ENCODE measurements at regions not wholly inside any gene's neighbourhood (a gene's known extent, or its start where the extent isn't known, plus 50 kb on each side); places are given as distances from the start of the nearest gene placed in this dataset.

DNA sequence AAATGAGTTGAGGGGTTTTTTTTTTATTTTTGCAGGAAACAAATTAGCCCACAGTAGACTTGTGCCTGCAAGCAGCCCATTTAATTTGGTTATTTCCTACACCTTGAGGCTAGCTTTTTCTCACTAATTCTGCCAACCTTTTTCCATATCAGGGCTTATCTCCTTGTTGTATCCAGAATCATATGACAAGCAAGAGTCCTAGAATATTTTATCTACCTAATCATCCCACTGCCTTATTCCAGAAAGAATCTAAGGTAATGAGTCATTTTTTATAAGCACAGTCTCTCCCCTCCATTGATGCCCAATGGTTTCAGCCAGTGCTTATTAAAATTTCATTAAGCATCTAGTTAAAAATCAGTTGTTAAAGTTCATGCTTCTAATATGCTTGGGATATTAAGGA lies 324.1 kb downstream of the BARHL2 start:
- Histone ChIP-seq H2BK120ac (ENCODE audit: low read depth, low read length) (no peak overlapping the region), H4K8ac (ENCODE audit: low read depth, low read length) (no peak overlapping the region), H3K14ac (ENCODE audit: low read length) (no peak overlapping the region), H3K4me2 (ENCODE audit: insufficient read depth, low read length, poor library complexity, severe bottlenecking) (no peak overlapping the region), H2AK5ac (ENCODE audit: low read depth, low read length) (no peak overlapping the region), H3K9ac (ENCODE audit: low read depth, low read length, poor library complexity) (no peak overlapping the region), H3K27me3 (ENCODE audit: control insufficient read depth in 3 of 3, insufficient read depth in 3 of 3, low read depth in 1 of 3, low read length in 3 of 3) (no peaks in the 10 kb centered on the region), H3K23ac (ENCODE audit: low read depth, low read length, poor library complexity) (no peak overlapping the region), H3K18ac (ENCODE audit: low read length) (no peak overlapping the region), H3K4ac (ENCODE audit: low read length) (no peak overlapping the region), H2BK5ac (ENCODE audit: low read length) (no peak overlapping the region), H3K27ac (replicated peaks; ENCODE audit: low read length) (no peak overlapping the region), H2BK15ac (ENCODE audit: low read length) (no peak overlapping the region), H3K4me1 (ENCODE audit: control insufficient read depth in 2 of 2, insufficient read depth in 1 of 2, low read depth in 1 of 2, low read length in 2 of 2) (peaks cover 0 to 5% of the 10 kb centered on the region in 2 donors), H3K79me1 (ENCODE audit: low read depth, low read length) (no peaks in the 10 kb centered on the region), H4K91ac (ENCODE audit: low read depth, low read length, poor library complexity) (no peak overlapping the region), H3K36me3 (replicated peaks in 1 of 2; ENCODE audit: control insufficient read depth in 2 of 2, insufficient read depth in 2 of 2, low read length in 2 of 2) (no peaks in the 10 kb centered on the region), H3K4me3 (ENCODE audit: low read length in 2 of 2) (no peak overlapping the region), H2BK12ac (ENCODE audit: low read length) (no peak overlapping the region), H3K9me3 (replicated peaks in 1 of 2; ENCODE audit: control insufficient read depth in 2 of 2, insufficient read depth in 1 of 2, low read depth in 1 of 2, low read length in 2 of 2) (no peaks in the 10 kb centered on the region), H2AFZ (ENCODE audit: low read length) (no peak overlapping the region)
- DNase-seq (ENCODE audit: low spot score): no peak

DNA sequence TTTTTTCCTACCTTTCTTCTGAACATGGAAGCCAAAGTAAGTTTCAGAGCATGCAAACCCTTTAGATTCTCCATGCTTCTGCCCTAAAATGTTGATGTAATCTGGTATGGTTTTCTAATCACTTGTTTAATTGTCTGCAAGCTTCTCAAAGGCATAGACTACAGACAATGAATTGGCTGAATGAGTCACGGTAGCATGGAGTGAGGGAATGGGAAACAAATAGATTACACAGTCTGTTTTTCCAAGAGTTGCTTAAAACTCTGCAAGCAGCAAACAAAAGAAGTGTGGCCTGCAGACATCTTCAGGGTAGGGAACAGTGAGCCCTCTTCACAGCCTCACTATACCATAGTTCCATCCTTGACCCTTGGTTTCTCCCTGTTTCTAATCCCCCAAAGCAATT lies 326.0 kb downstream of the BARHL2 start:
- Histone ChIP-seq H3K4me2 (ENCODE audit: insufficient read depth, low read length, poor library complexity, severe bottlenecking) (no peak overlapping the region), H2AK5ac (ENCODE audit: low read depth, low read length) (no peak overlapping the region), H3K27me3 (ENCODE audit: control insufficient read depth in 3 of 3, insufficient read depth in 3 of 3, low read depth in 1 of 3, low read length in 3 of 3) (no peaks in the 10 kb centered on the region), H4K8ac (ENCODE audit: low read depth, low read length) (no peak overlapping the region), H2BK5ac (ENCODE audit: low read length) (no peak overlapping the region), H4K91ac (ENCODE audit: low read depth, low read length, poor library complexity) (no peak overlapping the region), H3K23ac (ENCODE audit: low read depth, low read length, poor library complexity) (no peak overlapping the region), H3K79me1 (ENCODE audit: low read depth, low read length) (no peaks in the 10 kb centered on the region), H3K9me3 (replicated peaks in 1 of 2; ENCODE audit: control insufficient read depth in 2 of 2, insufficient read depth in 1 of 2, low read depth in 1 of 2, low read length in 2 of 2) (no peaks in the 10 kb centered on the region), H3K4me3 (ENCODE audit: low read length in 2 of 2) (no peak overlapping the region), H2BK12ac (ENCODE audit: low read length) (no peak overlapping the region), H2BK120ac (ENCODE audit: low read depth, low read length) (no peak overlapping the region), H3K4me1 (ENCODE audit: control insufficient read depth in 2 of 2, insufficient read depth in 1 of 2, low read depth in 1 of 2, low read length in 2 of 2) (peaks cover 0 to 10% of the 10 kb centered on the region in 2 donors), H3K27ac (replicated peaks; ENCODE audit: low read length) (no peak overlapping the region), H3K14ac (ENCODE audit: low read length) (no peak overlapping the region), H3K36me3 (replicated peaks in 1 of 2; ENCODE audit: control insufficient read depth in 2 of 2, insufficient read depth in 2 of 2, low read length in 2 of 2) (no peaks in the 10 kb centered on the region), H3K9ac (ENCODE audit: low read depth, low read length, poor library complexity) (no peak overlapping the region), H3K4ac (ENCODE audit: low read length) (no peak overlapping the region), H3K18ac (ENCODE audit: low read length) (no peak overlapping the region), H2AFZ (ENCODE audit: low read length) (peak overlapping the region; percentile 39), H2BK15ac (ENCODE audit: low read length) (no peak overlapping the region)
- DNase-seq (ENCODE audit: low spot score): peak; percentile 37
- WGBS, 2 donors (ENCODE audit: extremely low coverage in 2 of 2, insufficient read length in 2 of 2, insufficient replicate concordance in 1 of 2): no CpG with 5 or more reads among the region's 1 CpG

DNA sequence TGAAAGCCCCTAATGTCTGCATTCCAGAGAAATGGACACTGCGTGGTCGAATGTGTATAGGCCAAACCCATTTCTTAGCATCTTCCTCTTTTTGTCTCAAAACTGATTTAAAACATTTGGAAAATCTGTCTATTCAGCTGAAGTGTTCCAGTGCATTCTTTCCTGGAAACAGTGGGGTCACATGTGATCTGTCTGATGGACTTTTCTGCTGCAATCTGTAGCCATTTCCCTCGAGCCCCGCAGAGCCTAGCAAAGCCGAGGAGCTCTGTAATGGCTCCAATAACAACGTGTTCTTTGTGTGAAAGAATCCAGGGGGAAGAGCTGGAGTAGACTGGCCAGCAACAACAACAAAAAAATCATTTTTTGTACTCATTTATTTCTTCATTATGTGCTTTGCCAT lies 329.3 kb downstream of the BARHL2 start:
- Histone ChIP-seq H3K14ac (ENCODE audit: low read length) (no peak overlapping the region), H3K4me3 (ENCODE audit: low read length in 2 of 2) (no peak overlapping the region), H2BK15ac (ENCODE audit: low read length) (no peak overlapping the region), H2BK5ac (ENCODE audit: low read length) (no peak overlapping the region), H3K18ac (ENCODE audit: low read length) (no peak overlapping the region), H3K27ac (replicated peaks; ENCODE audit: low read length) (peak overlapping the region; percentile 45), H4K8ac (ENCODE audit: low read depth, low read length) (no peak overlapping the region), H3K9ac (ENCODE audit: low read depth, low read length, poor library complexity) (no peak overlapping the region), H2AK5ac (ENCODE audit: low read depth, low read length) (no peak overlapping the region), H2BK12ac (ENCODE audit: low read length) (no peak overlapping the region), H3K27me3 (ENCODE audit: control insufficient read depth in 3 of 3, insufficient read depth in 3 of 3, low read depth in 1 of 3, low read length in 3 of 3) (no peaks in the 10 kb centered on the region), H3K79me1 (ENCODE audit: low read depth, low read length) (no peaks in the 10 kb centered on the region), H2BK120ac (ENCODE audit: low read depth, low read length) (no peak overlapping the region), H3K23ac (ENCODE audit: low read depth, low read length, poor library complexity) (no peak overlapping the region), H3K4ac (ENCODE audit: low read length) (no peak overlapping the region), H3K4me1 (ENCODE audit: control insufficient read depth in 2 of 2, insufficient read depth in 1 of 2, low read depth in 1 of 2, low read length in 2 of 2) (peaks cover 0 to 10% of the 10 kb centered on the region in 2 donors), H3K36me3 (replicated peaks in 1 of 2; ENCODE audit: control insufficient read depth in 2 of 2, insufficient read depth in 2 of 2, low read length in 2 of 2) (no peaks in the 10 kb centered on the region), H4K91ac (ENCODE audit: low read depth, low read length, poor library complexity) (no peak overlapping the region), H3K9me3 (replicated peaks in 1 of 2; ENCODE audit: control insufficient read depth in 2 of 2, insufficient read depth in 1 of 2, low read depth in 1 of 2, low read length in 2 of 2) (no peaks in the 10 kb centered on the region), H3K4me2 (ENCODE audit: insufficient read depth, low read length, poor library complexity, severe bottlenecking) (no peak overlapping the region), H2AFZ (ENCODE audit: low read length) (peak overlapping the region; percentile 69)
- DNase-seq (ENCODE audit: low spot score): peak; percentile 26
- no CpG with 5 or more reads among the region's 6 CpGs for WGBS, 2 donors (ENCODE audit: extremely low coverage in 2 of 2, insufficient read length in 2 of 2, insufficient replicate concordance in 1 of 2)

DNA sequence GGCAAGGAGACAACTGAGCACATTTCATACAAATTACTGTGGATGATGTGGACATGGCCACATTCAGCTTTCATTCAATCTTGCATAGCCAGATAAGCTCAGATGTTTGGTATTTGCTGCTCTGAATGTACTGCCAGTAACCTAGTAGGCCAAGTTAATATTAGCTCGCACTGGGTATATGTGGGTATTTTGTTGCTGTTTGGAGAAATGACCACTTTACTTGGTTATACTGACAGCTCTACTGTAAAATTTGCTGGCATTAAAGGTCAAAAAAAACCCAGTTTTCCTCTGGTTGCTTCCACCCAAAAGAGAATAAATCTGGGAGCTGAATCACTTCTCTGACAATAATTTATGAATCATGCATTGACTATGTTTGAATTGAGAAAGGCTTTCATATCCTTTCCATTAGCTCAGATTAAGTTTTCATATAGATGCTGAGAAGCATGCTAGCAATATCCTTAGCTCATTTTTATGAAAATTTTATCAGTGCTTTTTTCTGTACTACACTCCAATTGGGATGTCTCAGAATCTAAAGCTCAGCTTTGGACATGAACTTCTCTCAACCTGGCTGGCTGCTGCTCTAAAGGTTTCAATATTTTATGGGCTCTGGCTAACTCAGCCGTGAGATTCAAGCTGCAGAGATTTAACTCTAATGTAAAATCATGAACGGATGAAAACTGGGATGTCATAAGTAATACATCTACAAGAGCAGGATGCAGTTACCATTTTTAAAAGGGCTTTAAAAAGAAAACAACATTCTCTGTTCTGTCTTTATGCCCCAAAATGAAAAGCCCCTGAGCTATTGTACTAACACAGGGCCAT lies 330.0 kb downstream of the BARHL2 start:
- Histone ChIP-seq H3K4me1 (ENCODE audit: control insufficient read depth in 2 of 2, insufficient read depth in 1 of 2, low read depth in 1 of 2, low read length in 2 of 2) (peaks cover 0 to 10% of the 10 kb centered on the region in 2 donors), H3K18ac (ENCODE audit: low read length) (no peak overlapping the region), H4K91ac (ENCODE audit: low read depth, low read length, poor library complexity) (no peak overlapping the region), H2BK120ac (ENCODE audit: low read depth, low read length) (no peak overlapping the region), H2AFZ (ENCODE audit: low read length) (peak overlapping the region; percentile 69), H3K9ac (ENCODE audit: low read depth, low read length, poor library complexity) (no peak overlapping the region), H2AK5ac (ENCODE audit: low read depth, low read length) (no peak overlapping the region), H3K36me3 (replicated peaks in 1 of 2; ENCODE audit: control insufficient read depth in 2 of 2, insufficient read depth in 2 of 2, low read length in 2 of 2) (no peaks in the 10 kb centered on the region), H4K8ac (ENCODE audit: low read depth, low read length) (no peak overlapping the region), H2BK12ac (ENCODE audit: low read length) (no peak overlapping the region), H3K23ac (ENCODE audit: low read depth, low read length, poor library complexity) (no peak overlapping the region), H3K4ac (ENCODE audit: low read length) (no peak overlapping the region), H3K27ac (replicated peaks; ENCODE audit: low read length) (peak overlapping the region; percentile 45), H3K14ac (ENCODE audit: low read length) (no peak overlapping the region), H3K79me1 (ENCODE audit: low read depth, low read length) (no peaks in the 10 kb centered on the region), H3K4me2 (ENCODE audit: insufficient read depth, low read length, poor library complexity, severe bottlenecking) (no peak overlapping the region), H3K27me3 (ENCODE audit: control insufficient read depth in 3 of 3, insufficient read depth in 3 of 3, low read depth in 1 of 3, low read length in 3 of 3) (no peaks in the 10 kb centered on the region), H3K4me3 (ENCODE audit: low read length in 2 of 2) (no peak overlapping the region), H2BK5ac (ENCODE audit: low read length) (no peak overlapping the region), H3K9me3 (replicated peaks in 1 of 2; ENCODE audit: control insufficient read depth in 2 of 2, insufficient read depth in 1 of 2, low read depth in 1 of 2, low read length in 2 of 2) (no peaks in the 10 kb centered on the region), H2BK15ac (ENCODE audit: low read length) (no peak overlapping the region)
- WGBS, 2 donors (ENCODE audit: extremely low coverage in 2 of 2, insufficient read length in 2 of 2, insufficient replicate concordance in 1 of 2): no CpG with 5 or more reads among the region's 3 CpGs
- DNase-seq (ENCODE audit: low spot score): no peak
